Panc1 (cell line): ENCODE measurements at regions not wholly inside any gene's neighbourhood (a gene's known extent, or its start where the extent isn't known, plus 50 kb on each side); places are given as distances from the start of the nearest gene placed in this dataset.

Experiments used
- ATAC-seq: fragments of 200-7000 bp; cut with Tn5 transposase; 2 replicates; pipeline ENCODE4 v1.9.1; 2020; ENCODE audit warnings: mild to moderate bottlenecking, moderate library complexity
- BruUV-seq: library from RNA; stranded (reverse); fragments of 400-500 nt; replicated peaks from 2 replicates; lab custom pipeline; 2021; lab: Mats Ljungman, UMichigan
- CTCF ChIA-PET: fragments of 300-600 bp; sonication (Branson Sonifier 250); formaldehyde crosslinking; loops from one replicate; lab custom pipeline; 2022; ENCODE audit warnings: antibody characterized with exemption; lab: Charles Lee
- POLR2A ChIA-PET: fragments of 300-600 bp; sonication (Branson Sonifier 250); formaldehyde crosslinking; loops from one replicate; lab custom pipeline; 2022; ENCODE audit warnings: antibody characterized with exemption; lab: Charles Lee
- DNase-seq: peaks from one replicate; pipeline ENCODE4 v3.0.0-alpha.2; 2010; ENCODE audit warnings: low read depth, low spot score
- H3K27ac ChIP-seq: 2 replicates; pipeline ENCODE4 v1.5.1; 2011; ENCODE audit warnings: mild to moderate bottlenecking, low read length, inconsistent platforms
- H3K27me3 ChIP-seq: fragments of 200-500 bp; sonication (Bioruptor generic); 2 replicates; pipeline ENCODE4 v1.6.0; 2014; ENCODE audit warnings: low read length, inconsistent platforms; ENCODE audit not compliant: control insufficient read depth, insufficient read depth
- H3K36me3 ChIP-seq: fragments of 200-500 bp; sonication (Bioruptor generic); 2 replicates; pipeline ENCODE4 v1.5.1; 2014; ENCODE audit warnings: inconsistent platforms, mild to moderate bottlenecking, low read length, moderate library complexity; ENCODE audit not compliant: control insufficient read depth, insufficient read depth
- H3K4me1 ChIP-seq: 2 replicates; pipeline ENCODE4 v1.5.1; 2011; ENCODE audit warnings: inconsistent platforms, mild to moderate bottlenecking, low read length, moderate library complexity; ENCODE audit not compliant: control insufficient read depth, insufficient read depth
- H3K4me3 ChIP-seq, 2 experiments: 2 replicates each; pipeline ENCODE4 v1.5.1; 2011 to 2012; ENCODE audit warnings: low read depth in 2 of 2, low read length in 2 of 2, mild to moderate bottlenecking in 2 of 2, inconsistent platforms in 1 of 2, moderate library complexity in 1 of 2
- H3K9me3 ChIP-seq: fragments of 200-500 bp; sonication (Bioruptor generic); 2 replicates; pipeline ENCODE4 v1.5.1; 2014; ENCODE audit warnings: low read depth, mild to moderate bottlenecking, inconsistent platforms, low read length, moderate library complexity; ENCODE audit not compliant: control insufficient read depth, insufficient read depth
- CTCF ChIP-seq: fragments of 450-650 bp; IDR thresholded peaks from 2 replicates; pipeline ENCODE4 v1.5.1; 2017; ENCODE audit warnings: mild to moderate bottlenecking
- POLR2AphosphoS5 ChIP-seq: IDR thresholded peaks from 2 replicates; pipeline ENCODE4 v1.6.1; 2012; ENCODE audit warnings: mild to moderate bottlenecking, low read depth, low read length, moderate library complexity
- REST ChIP-seq, 2 experiments: IDR thresholded peaks; 2 replicates each; pipeline ENCODE4 v1.6.1; 2011 to 2012; ENCODE audit warnings: low read depth in 2 of 2, control low read depth in 1 of 2, low read length in 1 of 2, mild to moderate bottlenecking in 1 of 2, moderate library complexity in 1 of 2; ENCODE audit not compliant: insufficient read depth in 1 of 2
- SIN3A ChIP-seq: IDR thresholded peaks from 2 replicates; pipeline ENCODE4 v1.6.1; 2012; ENCODE audit warnings: low read depth, mild to moderate bottlenecking, low read length, moderate library complexity, borderline replicate concordance; ENCODE audit not compliant: insufficient read depth
- TCF7L2 ChIP-seq: IDR thresholded peaks from 2 replicates; pipeline ENCODE4 v1.6.1; 2011; ENCODE audit warnings: mild to moderate bottlenecking, low read depth, low read length, inconsistent platforms
- in situ Hi-C: cut with HindIII; loops from 2 replicates; pipeline ENCODE4 v1.10.0; 2016; ENCODE audit warnings: low sequenced_read_pairs, low pct_unique_long_range_greater_than_20kb
- intact Hi-C: fragments of 100-400 bp; cut with micrococcal nuclease; formaldehyde crosslinking; loops from one replicate; pipeline ENCODE4 v1.10.0; 2022; ENCODE audit not compliant: unreplicated experiment

GRCh38 chr1:29651246-29651645 lies 414.9 kb downstream of the PTPRU start:
- TF ChIP-seq POLR2AphosphoS5: no peak
- no peak for TF ChIP-seq CTCF
- TF ChIP-seq SIN3A: no peak
- no peak for TF ChIP-seq TCF7L2
- TF ChIP-seq REST (IDR thresholded peaks at IDR 0.05; ENCODE audit: insufficient read depth in 1 of 2, low read depth in 2 of 2, low read length in 1 of 2): no peak
- no TSS peak for BruUV-seq
- no peak for ATAC-seq

GRCh38 chr1:29650476-29650875 lies 414.2 kb downstream of the PTPRU start:
- Histone ChIP-seq H3K36me3 (no peaks in the 10 kb centered on the region), H3K27ac (no peak overlapping the region), H3K4me1 (no peaks in the 10 kb centered on the region), H3K9me3 (no peaks in the 10 kb centered on the region), H3K27me3 (no peaks in the 10 kb centered on the region), H3K4me3 (no peak overlapping the region)
- intact Hi-C loops (no loop called here), in situ Hi-C loops (no loop called here)
- ATAC-seq: no peak; the same call in 1 of the 2 replicates
- CTCF ChIA-PET: no interaction called here
- POLR2A ChIA-PET: no interaction called here
- no peak for DNase-seq
- TF ChIP-seq TCF7L2 (no peak), SIN3A (no peak), POLR2AphosphoS5 (no peak), REST (IDR thresholded peaks at IDR 0.05; ENCODE audit: insufficient read depth in 1 of 2, low read depth in 2 of 2, low read length in 1 of 2) (no peak), CTCF (no peak)
- no TSS peak for BruUV-seq

More at GRCh38 chr1:29651246-29651645, 414.9 kb downstream of the PTPRU start:
- no peaks in the 10 kb centered on the region for H3K4me1 ChIP-seq
- intact Hi-C loops: no loop called here
- H3K27ac ChIP-seq: no peak overlapping the region
- in situ Hi-C loops: no loop called here
- ChIA-PET CTCF (interaction anchor here (0.5 kb wide), 1 partner anchor 666 kb away, joined by 3 read pairs; no protein-coding TSS in a partner anchor), POLR2A (interaction anchor here (0.6 kb wide), 1 partner anchor 412 kb away, joined by 3 read pairs; no protein-coding TSS in a partner anchor)
- no peaks in the 10 kb centered on the region for H3K27me3 ChIP-seq
- no peaks in the 10 kb centered on the region for H3K9me3 ChIP-seq
- no peak overlapping the region for H3K4me3 ChIP-seq
- no peak for DNase-seq
- no peaks in the 10 kb centered on the region for H3K36me3 ChIP-seq
